CD4-positive, alpha-beta T cell (primary cell): ENCODE measurements at regions not wholly inside any gene's neighbourhood (a gene's known extent, or its start where the extent isn't known, plus 50 kb on each side); places are given as distances from the start of the nearest gene placed in this dataset.
A peak's percentile ranks its signal among the peaks of the same experiment; 100 is the strongest.

Experiments used
- ATAC-seq: fragments of 200-7000 bp; cut with Tn5 transposase; one replicate; pipeline ENCODE4 v1.10.0; 2022; ENCODE audit warnings: mild to moderate bottlenecking; ENCODE audit not compliant: poor library complexity
- CTCF ChIA-PET: fragments of 350-600 bp; sonication (Branson Sonifier 250); formaldehyde crosslinking; loops from one replicate; lab custom pipeline; 2021; ENCODE audit warnings: antibody characterized with exemption, inconsistent platforms; lab: Charles Lee
- POLR2A ChIA-PET: fragments of 350-600 bp; sonication (Branson Sonifier 250); formaldehyde crosslinking; loops from one replicate; lab custom pipeline; 2021; ENCODE audit warnings: antibody characterized with exemption, inconsistent platforms; lab: Charles Lee
- DNase-seq, 14 experiments: peaks; one replicate each; pipeline ENCODE4 v3.0.0-alpha.2; 2013 to 2020; ENCODE audit warnings: mixed read lengths in 2 of 14
- H3K27ac ChIP-seq, 2 donors: one replicate each; pipeline versions ENCODE4 v1.5.1 to v1.7.0; 2013; ENCODE audit warnings: low read length in 2 of 2, low read depth in 1 of 2, mild to moderate bottlenecking in 1 of 2
- H3K27me3 ChIP-seq, 2 experiments: 1 replicate in 1 of 2; 2 replicates in 1 of 2; pipeline versions ENCODE4 v1.6.1 to v1.7.0; 2013; ENCODE audit warnings: low read length in 2 of 2, control low read depth in 1 of 2, mild to moderate bottlenecking in 1 of 2, moderate library complexity in 1 of 2; ENCODE audit not compliant: insufficient read depth in 2 of 2, control insufficient read depth in 1 of 2
- H3K36me3 ChIP-seq: one replicate; pipeline ENCODE4 v1.6.1; 2013; ENCODE audit warnings: low read length, control low read depth; ENCODE audit not compliant: insufficient read depth
- H3K4me1 ChIP-seq: one replicate; pipeline ENCODE4 v1.6.1; 2013; ENCODE audit warnings: low read length, control low read depth; ENCODE audit not compliant: insufficient read depth
- H3K4me3 ChIP-seq: one replicate; pipeline ENCODE4 v1.5.1; 2013; ENCODE audit warnings: mild to moderate bottlenecking, low read length, moderate library complexity
- H3K9me3 ChIP-seq, 2 experiments: 1 replicate in 1 of 2; 2 replicates in 1 of 2; pipeline versions ENCODE4 v1.6.1 to v1.7.0; 2013; ENCODE audit warnings: low read length in 2 of 2, mild to moderate bottlenecking in 2 of 2, control low read depth in 1 of 2, moderate library complexity in 1 of 2; ENCODE audit not compliant: control insufficient read depth in 1 of 2, insufficient read depth in 1 of 2
- H3K27ac Mint-ChIP-seq: one replicate; pipeline ENCODE4 v1.8.0; 2020; ENCODE audit warnings: mixed read lengths
- H3K27me3 Mint-ChIP-seq: one replicate; pipeline ENCODE4 v1.8.0; 2021; ENCODE audit warnings: mixed read lengths
- H3K36me3 Mint-ChIP-seq: one replicate; pipeline ENCODE4 v1.8.0; 2021; ENCODE audit warnings: low read depth, mixed read lengths
- H3K4me1 Mint-ChIP-seq: one replicate; pipeline ENCODE4 v1.8.0; 2021; ENCODE audit warnings: low read depth, mixed read lengths
- H3K4me3 Mint-ChIP-seq: one replicate; pipeline ENCODE4 v1.8.0; 2020; ENCODE audit warnings: mild to moderate bottlenecking, mixed read lengths
- H3K9me3 Mint-ChIP-seq: one replicate; pipeline ENCODE4 v1.8.0; 2020; ENCODE audit warnings: mixed read lengths
- intact Hi-C, 2 experiments: fragments of 100-400 bp; cut with DNase I in 1 of 2; cut with micrococcal nuclease in 1 of 2; formaldehyde crosslinking; loops; one replicate each; pipeline versions ENCODE4 v1.15.1 to v1.9.0; 2023 to 2025; cut with DNase I, micrococcal nuclease
- TF ChIP-seq, protein P1 (sequence below): fragments of 200-600 bp; IDR thresholded peaks from one replicate; pipeline ENCODE4 v1.8.0; 2022; ENCODE audit warnings: antibody characterized with exemption, mild to moderate bottlenecking

DNA sequence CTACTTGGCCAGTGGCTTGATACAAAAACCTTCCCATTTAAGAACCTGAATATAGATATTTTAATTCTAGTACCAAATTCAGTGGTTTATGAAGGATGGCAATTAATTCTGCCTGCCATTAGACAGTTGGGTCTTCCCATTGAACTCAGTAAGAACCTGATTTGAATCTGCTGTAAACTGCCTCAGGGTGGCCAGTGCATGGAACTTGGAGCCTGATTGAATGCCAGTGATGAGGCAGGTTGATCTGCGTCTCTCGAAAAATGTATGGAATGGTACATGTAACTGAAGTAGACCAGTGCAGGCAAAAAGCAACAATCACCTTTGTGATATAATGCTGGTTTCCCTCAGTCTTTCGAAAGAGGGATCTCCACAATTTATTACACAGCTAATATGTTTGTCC, 421.4 kb downstream of the TMA16 start:
- ATAC-seq (no peak), DNase-seq (no peak)
- Histone ChIP-seq H3K27ac (no peak overlapping the region), H3K4me3 (no peak overlapping the region), H3K9me3 (no peaks in the 10 kb centered on the region), H3K4me1 (no peaks in the 10 kb centered on the region), H3K36me3 (no peaks in the 10 kb centered on the region), H3K27me3 (no peaks in the 10 kb centered on the region)
- Mint-ChIP-seq H3K4me3 (no peak overlapping the region), H3K27ac (no peak overlapping the region), H3K27me3 (no peaks in the 10 kb centered on the region), H3K9me3 (no peaks in the 10 kb centered on the region), H3K36me3 (no peaks in the 10 kb centered on the region), H3K4me1 (no peaks in the 10 kb centered on the region)
- POLR2A ChIA-PET, result no interaction called here
- intact Hi-C loops, result no loop called here
- TF ChIP-seq, protein P1, sequence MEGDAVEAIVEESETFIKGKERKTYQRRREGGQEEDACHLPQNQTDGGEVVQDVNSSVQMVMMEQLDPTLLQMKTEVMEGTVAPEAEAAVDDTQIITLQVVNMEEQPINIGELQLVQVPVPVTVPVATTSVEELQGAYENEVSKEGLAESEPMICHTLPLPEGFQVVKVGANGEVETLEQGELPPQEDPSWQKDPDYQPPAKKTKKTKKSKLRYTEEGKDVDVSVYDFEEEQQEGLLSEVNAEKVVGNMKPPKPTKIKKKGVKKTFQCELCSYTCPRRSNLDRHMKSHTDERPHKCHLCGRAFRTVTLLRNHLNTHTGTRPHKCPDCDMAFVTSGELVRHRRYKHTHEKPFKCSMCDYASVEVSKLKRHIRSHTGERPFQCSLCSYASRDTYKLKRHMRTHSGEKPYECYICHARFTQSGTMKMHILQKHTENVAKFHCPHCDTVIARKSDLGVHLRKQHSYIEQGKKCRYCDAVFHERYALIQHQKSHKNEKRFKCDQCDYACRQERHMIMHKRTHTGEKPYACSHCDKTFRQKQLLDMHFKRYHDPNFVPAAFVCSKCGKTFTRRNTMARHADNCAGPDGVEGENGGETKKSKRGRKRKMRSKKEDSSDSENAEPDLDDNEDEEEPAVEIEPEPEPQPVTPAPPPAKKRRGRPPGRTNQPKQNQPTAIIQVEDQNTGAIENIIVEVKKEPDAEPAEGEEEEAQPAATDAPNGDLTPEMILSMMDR, result no peak
- CTCF ChIA-PET, result no interaction called here

DNA sequence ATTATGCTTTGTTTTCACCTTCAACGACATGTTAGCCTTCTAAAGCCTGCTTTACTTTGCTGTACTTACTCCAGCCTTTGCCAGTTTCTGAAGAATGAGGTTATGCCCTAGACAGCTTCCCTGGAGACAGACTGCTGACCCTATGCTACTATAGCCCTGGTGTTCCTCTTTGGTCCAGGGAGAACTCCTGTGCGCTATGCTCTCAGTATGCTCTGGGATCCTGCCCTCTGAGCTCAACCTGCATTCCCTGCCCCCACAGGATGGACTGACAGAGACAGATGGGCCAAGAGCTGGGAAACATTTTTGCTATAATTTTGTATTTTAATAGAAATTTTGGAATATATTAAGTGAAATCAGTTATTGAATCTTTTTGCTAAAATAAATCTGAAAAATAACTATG, 425.9 kb downstream of the TMA16 start:
- no peaks in the 10 kb centered on the region for H3K27me3 Mint-ChIP-seq
- CTCF ChIA-PET, result no interaction called here
- ATAC-seq (no peak), DNase-seq (no peak)
- no peaks in the 10 kb centered on the region for H3K9me3 ChIP-seq
- H3K36me3 ChIP-seq, result no peaks in the 10 kb centered on the region
- H3K4me1 Mint-ChIP-seq, result peaks cover 5% of the 10 kb centered on the region
- H3K27me3 ChIP-seq, result no peaks in the 10 kb centered on the region
- TF ChIP-seq, protein P1, result no peak
- no peak overlapping the region for H3K4me3 ChIP-seq
- no peaks in the 10 kb centered on the region for H3K9me3 Mint-ChIP-seq
- POLR2A ChIA-PET, result no interaction called here
- H3K36me3 Mint-ChIP-seq, result no peaks in the 10 kb centered on the region
- no peak overlapping the region for H3K27ac ChIP-seq
- intact Hi-C loops, result no loop called here
- no peak overlapping the region for H3K27ac Mint-ChIP-seq
- no peak overlapping the region for H3K4me3 Mint-ChIP-seq
- H3K4me1 ChIP-seq, result no peaks in the 10 kb centered on the region

DNA sequence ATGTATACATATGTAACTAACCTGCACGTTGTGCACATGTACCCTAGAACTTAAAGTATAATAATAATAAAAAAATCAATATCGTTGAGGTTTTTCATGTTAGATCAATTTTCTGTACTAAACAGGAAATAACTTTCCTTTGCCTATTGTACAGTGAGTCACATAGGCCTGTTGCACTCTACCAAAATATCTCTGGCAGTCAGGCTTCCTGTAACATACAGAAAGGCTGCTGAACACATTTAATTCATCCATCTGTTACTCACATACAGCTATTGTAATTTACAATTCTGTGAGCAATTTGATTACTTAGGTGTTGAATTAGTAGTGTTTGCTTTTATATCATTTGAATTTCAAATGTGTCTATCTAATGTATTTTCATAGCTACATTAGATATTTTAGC, 427.8 kb downstream of the TMA16 start:
- peak; percentile 52 for ATAC-seq
- Histone ChIP-seq H3K9me3 (no peaks in the 10 kb centered on the region), H3K27me3 (no peaks in the 10 kb centered on the region), H3K36me3 (no peaks in the 10 kb centered on the region), H3K27ac (no peak overlapping the region), H3K4me3 (no peak overlapping the region), H3K4me1 (no peaks in the 10 kb centered on the region)
- intact Hi-C loops, result no loop called here
- H3K9me3 Mint-ChIP-seq, result no peaks in the 10 kb centered on the region
- peak in 1 of 14 experiments; percentile 1 for DNase-seq
- H3K27ac Mint-ChIP-seq, result no peak overlapping the region
- no peak overlapping the region for H3K4me3 Mint-ChIP-seq
- no peaks in the 10 kb centered on the region for H3K27me3 Mint-ChIP-seq
- no peaks in the 10 kb centered on the region for H3K36me3 Mint-ChIP-seq
- ChIA-PET CTCF (no interaction called here), POLR2A (no interaction called here)
- TF ChIP-seq, protein P1, result no peak
- peaks cover 5% of the 10 kb centered on the region for H3K4me1 Mint-ChIP-seq
